ENCODE measurements at regions not wholly inside any gene's neighbourhood (a gene's known extent, or its start where the extent isn't known, plus 50 kb on each side); places are given as distances from the start of the nearest gene placed in this dataset.

DNA sequence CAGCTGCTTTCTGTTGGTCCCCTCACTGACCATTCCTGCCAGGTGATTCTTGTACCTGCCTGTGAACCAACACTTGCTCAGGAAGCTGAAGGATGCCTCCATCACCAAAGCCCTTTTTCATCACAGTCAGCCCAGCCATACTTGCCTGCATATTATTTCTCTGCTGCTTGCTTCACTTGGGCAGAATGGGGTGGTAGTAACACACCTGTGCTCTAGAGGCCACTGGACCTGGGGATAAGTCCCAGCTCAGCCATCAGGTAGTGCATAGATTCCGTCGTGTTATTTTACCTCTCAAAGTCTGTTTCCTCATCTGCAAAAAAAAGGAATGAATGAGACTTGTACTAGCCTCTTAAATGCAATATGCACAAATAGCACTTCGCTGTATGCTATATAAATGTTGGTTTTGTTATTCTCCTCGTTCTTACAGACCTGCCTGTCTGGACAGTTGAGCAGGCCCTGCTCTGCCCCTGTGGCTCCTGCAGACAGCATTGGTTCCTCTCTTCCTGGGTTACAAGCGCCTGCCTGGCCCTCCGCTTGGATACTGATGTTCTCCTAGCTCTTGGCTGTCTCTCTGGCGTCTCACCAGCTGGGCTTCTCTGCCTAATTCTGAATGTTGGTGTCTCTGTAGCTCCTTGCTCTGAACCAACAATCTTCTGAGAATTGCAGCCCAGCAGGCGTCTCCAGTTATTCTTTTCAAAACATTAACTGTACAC is 151.8 kb downstream of the UNC5CL start:
- Histone ChIP-seq H2AK5ac (ENCODE audit: low read depth, low read length) (no peak overlapping the region), H2BK12ac (ENCODE audit: low read depth, low read length) (no peak overlapping the region), H4K91ac (replicated peaks; ENCODE audit: insufficient read length, low read length) (no peak overlapping the region), H2BK15ac (ENCODE audit: low read length) (no peak overlapping the region), H3K79me2 (ENCODE audit: control insufficient read depth in 1 of 2, insufficient read depth in 2 of 2, low read length in 2 of 2) (no peaks in the 10 kb centered on the region), H3K4ac (replicated peaks; ENCODE audit: insufficient read length, low read depth, low read length) (no peak overlapping the region), H2AFZ (ENCODE audit: low read length) (no peak overlapping the region), H3K14ac (ENCODE audit: insufficient read length) (no peak overlapping the region), H3K9ac (replicated peaks in 1 of 4; ENCODE audit: extremely low read depth in 1 of 4, low read depth in 3 of 4, low read length in 3 of 4) (no peak overlapping the region), H3K36me3 (ENCODE audit: control insufficient read depth in 2 of 4, insufficient read depth in 4 of 4, low read length in 3 of 4) (no peaks in the 10 kb centered on the region), H4K8ac (ENCODE audit: extremely low read depth, insufficient read depth, low read length) (no peak overlapping the region), H3K18ac (ENCODE audit: extremely low read depth, low read length) (no peak overlapping the region), H2BK120ac (replicated peaks; ENCODE audit: low read depth, low read length) (no peak overlapping the region), H3K56ac (replicated peaks; ENCODE audit: insufficient read length, low read depth, low read length) (no peak overlapping the region), H4K5ac (ENCODE audit: insufficient read length, low read depth, low read length) (no peak overlapping the region), H3K23ac (ENCODE audit: insufficient read length) (no peak overlapping the region), H3K79me1 (ENCODE audit: low read depth, low read length) (no peaks in the 10 kb centered on the region), H3K27ac (ENCODE audit: low read depth, low read length) (no peak overlapping the region), H4K20me1 (replicated peaks in 1 of 2; ENCODE audit: control insufficient read depth in 1 of 2, insufficient read depth in 2 of 2, low read length in 2 of 2) (no peaks in the 10 kb centered on the region), H2BK20ac (ENCODE audit: low read length) (no peak overlapping the region), H3K27me3 (replicated peaks in 1 of 4; ENCODE audit: control insufficient read depth in 3 of 4, extremely low read depth in 1 of 4, insufficient read depth in 3 of 4, low read length in 3 of 4) (no peaks in the 10 kb centered on the region), H3K9me3 (ENCODE audit: insufficient read depth in 2 of 2, low read depth in 1 of 2, low read length in 1 of 2) (no peaks in the 10 kb centered on the region), H3K4me1 (replicated peaks in 1 of 4; ENCODE audit: control insufficient read depth in 3 of 4, insufficient read depth in 4 of 4, low read length in 3 of 4) (no peaks in the 10 kb centered on the region), H2BK5ac (ENCODE audit: low read depth, low read length) (no peak overlapping the region), H3K4me2 (ENCODE audit: insufficient read depth in 1 of 2, low read depth in 2 of 2, low read length in 2 of 2) (no peak overlapping the region), H3K4me3 (ENCODE audit: extremely low read depth in 1 of 4, insufficient read depth in 2 of 4, low read depth in 3 of 4, low read length in 4 of 4) (no peak overlapping the region), H3K23me2 (ENCODE audit: low read depth, low read length) (no peaks in the 10 kb centered on the region)
- FAIRE-seq (no peak), DNase-seq (ENCODE audit: low read depth in 1 of 2, low spot score in 2 of 2) (no peak)
- TF ChIP-seq NANOG (IDR thresholded peaks at IDR 0.05; ENCODE audit: insufficient read depth, low read depth, low read length, poor library complexity, severe bottlenecking) (no peak), NRF1 (IDR thresholded peaks at IDR 0.05; ENCODE audit: low read depth, low read length) (no peak), TAF7 (optimal IDR thresholded peaks at IDR 0.05; ENCODE audit: borderline replicate concordance, low read depth, low read length) (no peak), EP300 (IDR thresholded peaks at IDR 0.05; ENCODE audit: borderline replicate concordance in 1 of 2, low read depth in 2 of 2, low read length in 2 of 2) (no peak)
- TF ChIP-seq, protein P1, sequence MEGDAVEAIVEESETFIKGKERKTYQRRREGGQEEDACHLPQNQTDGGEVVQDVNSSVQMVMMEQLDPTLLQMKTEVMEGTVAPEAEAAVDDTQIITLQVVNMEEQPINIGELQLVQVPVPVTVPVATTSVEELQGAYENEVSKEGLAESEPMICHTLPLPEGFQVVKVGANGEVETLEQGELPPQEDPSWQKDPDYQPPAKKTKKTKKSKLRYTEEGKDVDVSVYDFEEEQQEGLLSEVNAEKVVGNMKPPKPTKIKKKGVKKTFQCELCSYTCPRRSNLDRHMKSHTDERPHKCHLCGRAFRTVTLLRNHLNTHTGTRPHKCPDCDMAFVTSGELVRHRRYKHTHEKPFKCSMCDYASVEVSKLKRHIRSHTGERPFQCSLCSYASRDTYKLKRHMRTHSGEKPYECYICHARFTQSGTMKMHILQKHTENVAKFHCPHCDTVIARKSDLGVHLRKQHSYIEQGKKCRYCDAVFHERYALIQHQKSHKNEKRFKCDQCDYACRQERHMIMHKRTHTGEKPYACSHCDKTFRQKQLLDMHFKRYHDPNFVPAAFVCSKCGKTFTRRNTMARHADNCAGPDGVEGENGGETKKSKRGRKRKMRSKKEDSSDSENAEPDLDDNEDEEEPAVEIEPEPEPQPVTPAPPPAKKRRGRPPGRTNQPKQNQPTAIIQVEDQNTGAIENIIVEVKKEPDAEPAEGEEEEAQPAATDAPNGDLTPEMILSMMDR (IDR thresholded peaks at IDR 0.05; ENCODE audit: control extremely low read depth in 1 of 3, insufficient read depth in 1 of 3, low read depth in 1 of 3, low read length in 3 of 3), result peak in 1 of 3 experiments; percentile 28; a peak in 1 of 4 replicates
- ChIA-PET CTCF (ENCODE audit: partially characterized antibody) (interaction anchor here (0.6 to 12.8 kb wide), 17 partner anchors 8 to 510 kb away, joined by 3 to 199 read pairs (median 5); partner anchors contain the start of gene UNC5CL), POLR2A (ENCODE audit: partially characterized antibody) (no interaction called here)
- 87% methylated on average over 8 of the region's 8 CpGs; no CpG with 5 or more reads in 1 of the 2 experiments for WGBS, 2 experiments (ENCODE audit: extremely low coverage in 1 of 2, insufficient coverage in 1 of 2, insufficient read length in 1 of 2, insufficient replicate concordance in 2 of 2, low coverage in 1 of 2, low lambda C conversion rate in 2 of 2, missing lambda C conversion rate in 1 of 2)
